ENCODE measurements at regions not wholly inside any gene's neighbourhood (a gene's known extent, or its start where the extent isn't known, plus 50 kb on each side); places are given as distances from the start of the nearest gene placed in this dataset.
A peak's percentile ranks its signal among the peaks of the same experiment; 100 is the strongest.

GRCh38 chr12:59494617-59495016, 101.2 kb upstream of the SLC16A7 start:
- Mint-ChIP-seq H3K4me3 (no peak overlapping the region), H3K27ac (no peak overlapping the region), H3K27me3 (no peaks in the 10 kb centered on the region), H3K9me3 (ENCODE audit: insufficient read depth) (no peaks in the 10 kb centered on the region), H3K4me1 (peaks cover 23% of the 10 kb centered on the region)
- H3K9ac ChIP-seq (ENCODE audit: low read length): no peak overlapping the region
- H3K4me1 ChIP-seq (ENCODE audit: control insufficient read depth in 2 of 2, insufficient read depth in 2 of 2, low read length in 2 of 2): peaks cover 9% of the 10 kb centered on the region in 2 donors
- ATAC-seq (ENCODE audit: low read depth): no peak
- no peak overlapping the region for H3K27ac ChIP-seq (ENCODE audit: low read length in 2 of 2)
- intact Hi-C loops (cut with micrococcal nuclease): no loop called here
- H3K9me3 ChIP-seq (ENCODE audit: control extremely low read depth in 1 of 3, control insufficient read depth in 2 of 3, insufficient read depth in 1 of 3, low read length in 2 of 3): no peaks in the 10 kb centered on the region
- POLR2A ChIA-PET: no interaction called here
- no peak overlapping the region for H3K4me3 ChIP-seq (ENCODE audit: control extremely low read depth in 1 of 5, extremely low read depth in 1 of 5, insufficient read depth in 1 of 5, low read depth in 2 of 5, low read length in 4 of 5)
- H4K20me1 ChIP-seq (ENCODE audit: control insufficient read depth, insufficient read depth, low read length, poor library complexity, severe bottlenecking): no peaks in the 10 kb centered on the region
- no peak for DNase-seq
- H3K4me2 ChIP-seq (replicated peaks; ENCODE audit: low read depth, low read length, poor library complexity, severe bottlenecking): peak overlapping the region; percentile 2
- no peaks in the 10 kb centered on the region for H3K79me2 ChIP-seq (ENCODE audit: control insufficient read depth, insufficient read depth, low read length)
- peak overlapping the region; percentile 23 for H2AFZ ChIP-seq (ENCODE audit: insufficient read depth, low read depth, low read length, poor library complexity, severe bottlenecking)
- CTCF ChIA-PET: no interaction called here
- no peaks in the 10 kb centered on the region for H3K36me3 ChIP-seq (replicated peaks in 1 of 2; ENCODE audit: control extremely low read depth in 1 of 2, control insufficient read depth in 1 of 2, extremely low read depth in 1 of 2, insufficient read depth in 2 of 2, low read length in 1 of 2)
- no peaks in the 10 kb centered on the region for H3K27me3 ChIP-seq (replicated peaks in 1 of 4; ENCODE audit: control extremely low read depth in 1 of 4, control insufficient read depth in 3 of 4, insufficient read depth in 4 of 4, low read length in 3 of 4)
- TF ChIP-seq CTCF (IDR thresholded peaks at IDR 0.05) (no peak), EZH2 (IDR thresholded peaks at IDR 0.05; ENCODE audit: borderline replicate concordance, insufficient read depth, low read depth, low read length, poor library complexity, severe bottlenecking) (no peak)

- WGBS (ENCODE audit: insufficient coverage): no CpG with 5 or more reads among the region's 2 CpGs
- H3K79me2 ChIP-seq (ENCODE audit: control insufficient read depth, insufficient read depth, low read length): no peaks in the 10 kb centered on the region
- ATAC-seq (ENCODE audit: low read depth): no peak
Measured at GRCh38 chr12:59491877-59492276, 104.0 kb upstream of the SLC16A7 start.

More at GRCh38 chr12:59491877-59492276, 104.0 kb upstream of the SLC16A7 start:
- Mint-ChIP-seq H3K4me3 (no peak overlapping the region), H3K9me3 (ENCODE audit: insufficient read depth) (no peaks in the 10 kb centered on the region), H3K27me3 (no peaks in the 10 kb centered on the region), H3K27ac (no peak overlapping the region), H3K4me1 (peaks cover 20% of the 10 kb centered on the region)
- Histone ChIP-seq H3K4me2 (replicated peaks; ENCODE audit: low read depth, low read length, poor library complexity, severe bottlenecking) (no peak overlapping the region), H3K27me3 (replicated peaks in 1 of 4; ENCODE audit: control extremely low read depth in 1 of 4, control insufficient read depth in 3 of 4, insufficient read depth in 4 of 4, low read length in 3 of 4) (no peaks in the 10 kb centered on the region), H3K27ac (ENCODE audit: low read length in 2 of 2) (no peak overlapping the region), H3K4me1 (ENCODE audit: control insufficient read depth in 2 of 2, insufficient read depth in 2 of 2, low read length in 2 of 2) (peaks cover 5 to 6% of the 10 kb centered on the region in 2 donors), H3K9ac (ENCODE audit: low read length) (no peak overlapping the region), H4K20me1 (ENCODE audit: control insufficient read depth, insufficient read depth, low read length, poor library complexity, severe bottlenecking) (no peaks in the 10 kb centered on the region), H3K4me3 (ENCODE audit: control extremely low read depth in 1 of 5, extremely low read depth in 1 of 5, insufficient read depth in 1 of 5, low read depth in 2 of 5, low read length in 4 of 5) (no peak overlapping the region), H2AFZ (ENCODE audit: insufficient read depth, low read depth, low read length, poor library complexity, severe bottlenecking) (no peak overlapping the region), H3K9me3 (ENCODE audit: control extremely low read depth in 1 of 3, control insufficient read depth in 2 of 3, insufficient read depth in 1 of 3, low read length in 2 of 3) (no peaks in the 10 kb centered on the region), H3K36me3 (replicated peaks in 1 of 2; ENCODE audit: control extremely low read depth in 1 of 2, control insufficient read depth in 1 of 2, extremely low read depth in 1 of 2, insufficient read depth in 2 of 2, low read length in 1 of 2) (no peaks in the 10 kb centered on the region)
- POLR2A ChIA-PET: no interaction called here
- CTCF ChIA-PET: no interaction called here
- intact Hi-C loops (cut with micrococcal nuclease): no loop called here
- TF ChIP-seq EZH2 (IDR thresholded peaks at IDR 0.05; ENCODE audit: borderline replicate concordance, insufficient read depth, low read depth, low read length, poor library complexity, severe bottlenecking) (no peak), CTCF (IDR thresholded peaks at IDR 0.05) (no peak)
- no peak for DNase-seq

All from B cell (primary cell).